ENCODE measurements at regions not wholly inside any gene's neighbourhood (a gene's known extent, or its start where the extent isn't known, plus 50 kb on each side); places are given as distances from the start of the nearest gene placed in this dataset.

- TF ChIP-seq CTCF (conservative IDR thresholded peaks at IDR 0.05) (no peak), EZH2 (IDR thresholded peaks at IDR 0.05; ENCODE audit: low read depth) (no peak)
Measured at GRCh38 chr19:28429356-28429755, 783.6 kb downstream of the UQCRFS1 start.

All from PC-9 (cell line).